ENCODE measurements at regions not wholly inside any gene's neighbourhood (a gene's known extent, or its start where the extent isn't known, plus 50 kb on each side); places are given as distances from the start of the nearest gene placed in this dataset.

DNA sequence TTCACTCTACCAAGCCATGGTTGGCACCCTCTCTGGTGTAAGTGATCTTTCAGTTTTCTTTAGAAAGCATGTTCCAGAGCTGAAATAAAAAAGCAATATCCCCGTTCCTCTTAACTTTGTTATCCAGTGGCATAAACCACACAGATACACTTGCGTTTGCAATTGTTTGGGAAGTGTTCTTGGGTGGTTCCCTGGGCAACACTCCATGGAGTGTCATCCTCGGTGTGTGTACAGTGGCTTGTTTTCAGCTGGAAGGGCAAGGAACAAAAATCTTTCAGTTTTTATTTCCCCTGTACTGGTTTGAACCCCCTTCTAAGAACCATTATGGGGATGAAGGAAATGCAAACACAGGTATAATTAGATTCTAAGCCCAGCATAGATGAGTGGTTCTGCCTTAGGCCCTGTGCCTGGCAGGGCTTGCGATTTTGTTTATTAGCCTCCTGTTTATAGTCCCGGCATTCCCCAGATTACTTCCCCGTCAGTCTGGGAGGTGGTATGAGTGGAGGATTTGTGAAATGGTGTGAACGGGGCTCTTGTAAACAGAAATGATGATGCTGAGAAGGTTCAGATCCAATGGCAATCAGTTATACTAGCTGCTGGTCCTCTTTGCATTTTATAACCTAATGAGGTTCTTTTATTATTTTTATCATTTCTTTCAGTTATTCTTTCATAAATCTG, 76.0 kb upstream of the CD180 start:
- no peak overlapping the region for H3K4me3 ChIP-seq (ENCODE audit: low read depth, low read length)
- no peaks in the 10 kb centered on the region for H3K27me3 ChIP-seq (ENCODE audit: control insufficient read depth, insufficient read depth, low read length)
- TF ChIP-seq, protein P1, sequence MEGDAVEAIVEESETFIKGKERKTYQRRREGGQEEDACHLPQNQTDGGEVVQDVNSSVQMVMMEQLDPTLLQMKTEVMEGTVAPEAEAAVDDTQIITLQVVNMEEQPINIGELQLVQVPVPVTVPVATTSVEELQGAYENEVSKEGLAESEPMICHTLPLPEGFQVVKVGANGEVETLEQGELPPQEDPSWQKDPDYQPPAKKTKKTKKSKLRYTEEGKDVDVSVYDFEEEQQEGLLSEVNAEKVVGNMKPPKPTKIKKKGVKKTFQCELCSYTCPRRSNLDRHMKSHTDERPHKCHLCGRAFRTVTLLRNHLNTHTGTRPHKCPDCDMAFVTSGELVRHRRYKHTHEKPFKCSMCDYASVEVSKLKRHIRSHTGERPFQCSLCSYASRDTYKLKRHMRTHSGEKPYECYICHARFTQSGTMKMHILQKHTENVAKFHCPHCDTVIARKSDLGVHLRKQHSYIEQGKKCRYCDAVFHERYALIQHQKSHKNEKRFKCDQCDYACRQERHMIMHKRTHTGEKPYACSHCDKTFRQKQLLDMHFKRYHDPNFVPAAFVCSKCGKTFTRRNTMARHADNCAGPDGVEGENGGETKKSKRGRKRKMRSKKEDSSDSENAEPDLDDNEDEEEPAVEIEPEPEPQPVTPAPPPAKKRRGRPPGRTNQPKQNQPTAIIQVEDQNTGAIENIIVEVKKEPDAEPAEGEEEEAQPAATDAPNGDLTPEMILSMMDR (IDR thresholded peaks at IDR 0.05; ENCODE audit: insufficient read depth, low read length, poor library complexity, severe bottlenecking) = no peak
- no peaks in the 10 kb centered on the region for H3K36me3 ChIP-seq (ENCODE audit: control insufficient read depth, insufficient read depth, low read length)
- DNase-seq (ENCODE audit: low read depth) = no peak

DNA sequence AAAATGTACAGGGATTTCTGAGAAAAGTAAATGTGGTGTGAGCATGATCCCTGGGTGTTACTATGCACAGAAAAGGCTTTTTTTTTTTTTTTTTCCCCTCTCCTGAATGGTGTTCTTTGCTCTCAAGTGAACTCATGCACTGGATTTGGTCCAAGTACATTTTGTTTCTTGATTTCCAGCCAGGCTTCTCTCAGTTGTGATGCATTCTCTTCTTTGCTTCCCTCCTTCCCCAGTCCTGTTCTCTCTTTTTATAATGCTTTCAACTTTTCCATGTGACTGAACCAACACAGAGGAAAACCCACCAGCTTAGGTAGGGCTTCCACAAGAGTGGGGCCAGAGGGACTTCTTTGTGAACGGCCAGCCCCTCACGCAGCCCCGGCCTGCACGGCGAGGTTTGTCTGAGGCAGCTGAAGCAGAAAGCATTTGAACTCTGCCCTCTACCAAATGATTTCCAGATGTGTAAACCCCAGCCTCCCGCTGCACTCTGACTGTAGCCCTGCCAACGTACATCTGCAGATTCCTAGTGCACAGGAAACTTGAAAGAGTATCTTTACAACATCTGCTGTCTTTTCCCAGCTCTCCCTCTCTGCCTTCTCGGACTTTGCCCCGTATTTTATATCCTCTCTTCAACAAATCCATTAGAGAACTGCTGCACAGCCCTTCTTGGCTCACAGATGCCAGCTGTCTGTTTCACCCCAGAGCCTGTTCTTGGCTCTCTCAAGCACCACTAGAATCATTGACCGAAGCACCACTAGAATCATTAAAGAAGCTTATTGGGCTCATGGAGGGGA, 71.8 kb upstream of the CD180 start:
- TF ChIP-seq, protein P1 (IDR thresholded peaks at IDR 0.05; ENCODE audit: insufficient read depth, low read length, poor library complexity, severe bottlenecking) = no peak
- H3K27me3 ChIP-seq (ENCODE audit: control insufficient read depth, insufficient read depth, low read length) = no peaks in the 10 kb centered on the region
- peak; percentile 74 for DNase-seq (ENCODE audit: low read depth)
- no peak overlapping the region for H3K4me3 ChIP-seq (ENCODE audit: low read depth, low read length)
- H3K36me3 ChIP-seq (ENCODE audit: control insufficient read depth, insufficient read depth, low read length) = no peaks in the 10 kb centered on the region

DNA sequence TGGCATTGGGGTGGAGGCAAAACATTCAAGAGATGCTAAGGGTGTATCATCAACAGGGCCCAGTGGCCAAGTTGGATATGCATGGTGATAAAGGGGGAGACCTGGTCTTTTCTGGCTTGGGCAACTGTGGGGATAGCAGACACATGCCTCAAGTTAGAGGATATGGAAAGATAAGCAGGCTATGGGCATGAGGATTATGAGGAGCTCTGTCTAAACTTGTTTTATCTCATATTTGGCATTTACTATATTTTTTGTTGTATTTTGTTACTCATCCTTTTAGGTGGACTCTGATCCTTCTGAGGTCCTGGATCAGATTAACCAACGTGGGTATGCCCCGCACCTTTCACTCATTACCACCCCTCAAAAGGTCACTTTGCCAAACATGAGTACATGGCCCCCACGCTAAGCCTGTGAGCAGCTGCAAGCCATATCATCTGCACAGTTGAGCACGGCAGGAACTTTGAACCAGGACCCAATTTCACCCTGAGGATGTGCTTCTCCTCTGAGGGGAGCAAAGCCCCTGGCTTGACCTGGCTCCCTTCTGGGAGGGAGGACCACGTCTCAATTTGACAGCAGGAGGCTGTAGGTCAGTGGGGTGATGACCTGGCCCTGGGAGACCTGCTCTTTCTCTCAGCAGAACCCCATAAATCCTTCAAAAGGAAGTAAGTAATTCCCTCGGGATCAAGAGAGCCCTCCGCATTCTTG, 71.1 kb upstream of the CD180 start:
- no peak for DNase-seq (ENCODE audit: low read depth)
- H3K4me3 ChIP-seq (ENCODE audit: low read depth, low read length) = no peak overlapping the region
- no peaks in the 10 kb centered on the region for H3K27me3 ChIP-seq (ENCODE audit: control insufficient read depth, insufficient read depth, low read length)
- TF ChIP-seq, protein P1 (IDR thresholded peaks at IDR 0.05; ENCODE audit: insufficient read depth, low read length, poor library complexity, severe bottlenecking) = no peak
- H3K36me3 ChIP-seq (ENCODE audit: control insufficient read depth, insufficient read depth, low read length) = no peaks in the 10 kb centered on the region

DNA sequence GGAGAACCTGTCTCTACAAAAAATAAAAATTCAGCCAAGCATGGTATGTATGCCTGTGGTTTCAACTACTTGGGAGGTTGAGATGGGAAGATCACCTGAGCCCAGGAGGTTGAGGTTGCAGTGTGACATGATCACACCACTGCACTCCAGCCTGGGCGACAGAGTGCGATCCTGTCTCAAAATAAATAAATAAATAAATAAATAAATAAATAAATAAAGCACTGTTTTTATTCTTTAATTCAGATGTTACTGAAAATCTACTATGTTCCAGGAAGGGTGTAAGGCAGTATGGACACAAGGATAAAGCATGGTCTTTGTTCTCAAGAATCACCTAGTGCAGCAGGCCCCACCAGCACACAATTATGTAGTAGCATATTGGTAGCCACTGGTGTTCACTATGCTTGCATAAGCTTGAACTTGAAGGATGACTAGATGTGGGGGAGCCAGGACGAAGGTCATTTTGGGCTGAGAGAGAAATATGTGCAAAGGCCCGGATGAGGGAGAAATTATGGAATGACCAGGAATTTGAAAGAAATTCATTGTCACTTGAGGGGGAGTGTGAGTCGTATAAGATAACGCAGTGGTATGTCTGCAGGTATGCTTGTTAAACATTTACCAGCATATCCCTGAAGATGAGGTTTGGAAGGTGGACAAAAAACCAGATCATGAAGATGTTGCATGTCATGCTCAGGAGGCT, 70.2 kb upstream of the CD180 start:
- H3K36me3 ChIP-seq (ENCODE audit: control insufficient read depth, insufficient read depth, low read length) = no peaks in the 10 kb centered on the region
- no peaks in the 10 kb centered on the region for H3K27me3 ChIP-seq (ENCODE audit: control insufficient read depth, insufficient read depth, low read length)
- TF ChIP-seq, protein P1 (IDR thresholded peaks at IDR 0.05; ENCODE audit: insufficient read depth, low read length, poor library complexity, severe bottlenecking) = no peak
- no peak overlapping the region for H3K4me3 ChIP-seq (ENCODE audit: low read depth, low read length)
- DNase-seq (ENCODE audit: low read depth) = no peak

DNA sequence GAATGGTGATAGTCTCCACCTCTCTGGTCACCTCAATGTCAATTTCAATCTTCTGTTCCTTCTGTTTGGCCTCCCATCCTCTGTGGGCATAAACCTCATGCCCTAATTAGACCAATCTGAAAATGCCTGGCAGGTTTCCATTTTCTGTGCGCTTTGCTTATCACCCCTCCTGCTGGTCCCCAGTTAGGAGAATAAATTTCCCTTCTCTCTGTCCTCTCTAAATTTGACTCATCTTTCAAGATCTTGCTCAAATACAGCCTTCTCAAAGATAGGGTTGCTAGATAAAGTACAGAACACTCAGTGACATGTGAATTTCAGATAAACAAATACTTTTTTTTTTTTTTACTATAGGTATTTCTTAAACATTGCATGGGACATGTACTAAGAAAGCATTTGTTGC, 69.4 kb upstream of the CD180 start:
- H3K27me3 ChIP-seq (ENCODE audit: control insufficient read depth, insufficient read depth, low read length) = no peaks in the 10 kb centered on the region
- no peak overlapping the region for H3K4me3 ChIP-seq (ENCODE audit: low read depth, low read length)
- TF ChIP-seq, protein P1 (IDR thresholded peaks at IDR 0.05; ENCODE audit: insufficient read depth, low read length, poor library complexity, severe bottlenecking) = no peak
- H3K36me3 ChIP-seq (ENCODE audit: control insufficient read depth, insufficient read depth, low read length) = no peaks in the 10 kb centered on the region
- no peak for DNase-seq (ENCODE audit: low read depth)

Data from kidney epithelial cell (primary cell).